GM18517 (cell line): ENCODE measurements at regions not wholly inside any gene's neighbourhood (a gene's known extent, or its start where the extent isn't known, plus 50 kb on each side); places are given as distances from the start of the nearest gene placed in this dataset.
"Not testable (repeated sequence)": the region's sequence is repeated elsewhere in the genome, so short reads cannot be mapped to it uniquely, and the experiment has no call there.

ENCODE experiments used
- ATAC-seq: cut with Tn5 transposase; IDR thresholded peaks from one replicate; pipeline ENCODE4 v1.9.1; 2021; ENCODE audit warnings: mild to moderate bottlenecking, moderate library complexity; ENCODE audit not compliant: unreplicated experiment

- no peak for ATAC-seq
Observed at GRCh38 chr1:213452501-213452900, 401.5 kb downstream of the RPS6KC1 start.

- no peak for ATAC-seq
Observed at GRCh38 chr1:213457186-213457585, 406.1 kb downstream of the RPS6KC1 start.

DNA sequence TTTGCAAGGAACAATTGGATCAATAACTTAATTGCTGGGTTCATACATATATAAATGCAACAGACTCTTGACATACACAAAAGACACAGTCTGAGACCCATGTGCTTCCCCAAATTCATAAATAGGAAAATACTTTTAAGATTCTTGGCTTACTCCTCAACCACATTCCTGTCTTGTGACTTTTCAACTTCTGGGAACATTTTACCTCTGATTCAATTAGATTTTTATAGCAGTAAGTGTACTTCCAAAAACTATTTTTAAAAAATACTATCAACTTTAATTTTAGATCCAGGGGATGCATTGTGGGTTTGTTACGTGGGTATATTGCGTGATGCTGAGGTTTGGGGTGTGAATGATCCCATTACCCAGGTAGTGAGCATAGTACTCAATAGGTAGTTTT, 406.7 kb downstream of the RPS6KC1 start:
- ATAC-seq: no peak

DNA sequence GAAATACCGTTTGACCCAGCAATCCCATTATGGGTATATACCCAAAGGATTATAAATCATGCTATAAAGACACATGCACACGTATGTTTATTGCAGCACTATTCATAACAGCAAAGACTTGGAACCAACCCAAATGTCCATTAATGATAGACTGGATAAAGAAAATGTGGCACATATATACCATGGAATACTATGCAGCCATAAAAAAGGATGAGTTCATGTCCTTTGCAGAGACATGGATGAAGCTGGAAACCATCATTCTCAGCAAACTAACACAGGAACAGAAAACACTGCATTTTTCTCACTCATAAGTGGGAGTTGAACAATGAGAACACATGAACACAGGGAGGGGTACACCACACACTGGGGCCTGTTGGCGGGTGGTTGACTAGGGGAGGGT, 411.3 kb downstream of the RPS6KC1 start:
- not testable (repeated sequence) for ATAC-seq

GRCh38 chr1:213464786-213465460, 413.9 kb downstream of the RPS6KC1 start:
- no peak for ATAC-seq

DNA sequence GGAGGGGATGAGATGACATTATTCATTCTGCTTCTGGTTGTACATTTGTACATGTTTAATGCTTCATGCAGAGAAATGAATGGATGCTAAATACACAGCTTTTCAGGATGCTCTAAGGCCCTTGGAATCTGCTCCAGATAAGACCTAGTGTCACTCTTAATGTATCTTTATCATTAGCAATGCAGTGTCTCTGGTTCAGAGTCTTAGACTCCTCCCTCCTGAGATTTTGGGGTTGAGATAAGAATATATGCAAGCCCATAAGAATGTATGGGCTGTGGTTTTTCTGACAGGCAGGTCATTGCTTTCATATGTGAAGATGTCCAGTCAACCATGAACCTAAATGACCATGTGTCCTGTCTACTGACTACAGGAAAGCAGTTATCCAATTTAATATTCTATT, 415.5 kb downstream of the RPS6KC1 start:
- ATAC-seq: no peak

DNA sequence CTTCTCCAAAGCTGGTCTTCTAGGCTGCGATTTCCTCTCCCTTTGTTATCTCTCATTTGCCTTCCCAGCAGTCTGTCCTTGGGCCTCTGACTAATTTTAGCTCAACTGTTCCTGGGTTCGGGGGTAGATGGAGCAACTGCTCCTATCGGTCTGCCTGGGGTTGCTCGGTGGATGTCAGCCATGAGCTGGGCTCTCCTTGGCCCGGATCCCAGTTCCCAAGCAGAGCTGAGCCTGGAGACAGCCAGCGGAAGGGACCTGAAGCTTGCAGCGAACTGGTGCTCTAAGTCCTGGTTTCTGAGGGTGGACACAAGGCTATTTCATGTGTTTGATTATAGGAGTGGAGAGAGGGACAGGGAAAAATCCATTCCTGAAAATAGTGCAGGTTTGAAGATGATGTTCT, 423.0 kb downstream of the RPS6KC1 start:
- ATAC-seq: no peak

- no peak for ATAC-seq
Observed at GRCh38 chr1:213481395-213481794, 430.4 kb downstream of the RPS6KC1 start.

DNA sequence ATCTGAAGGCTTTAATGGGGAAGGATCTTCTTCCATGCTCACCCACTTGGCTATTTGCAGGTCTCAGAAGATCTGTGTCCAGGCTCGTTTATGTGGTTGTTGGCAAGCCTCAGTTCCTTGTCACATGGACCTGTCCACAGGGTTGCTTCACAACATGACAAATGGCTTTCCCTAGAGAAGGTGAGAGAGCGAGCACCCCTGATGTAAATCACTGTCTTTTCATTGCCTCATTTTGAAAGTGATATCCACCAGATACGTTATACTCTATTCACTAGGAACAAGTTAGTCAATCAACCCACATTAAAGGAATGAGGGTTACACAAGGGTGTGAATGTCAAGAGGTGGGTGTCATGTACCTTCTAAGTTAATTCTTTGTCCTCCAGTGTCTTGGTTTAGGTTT, 433.3 kb downstream of the RPS6KC1 start:
- no peak for ATAC-seq

- ATAC-seq: no peak
Observed at GRCh38 chr1:213484758-213485157, 433.7 kb downstream of the RPS6KC1 start.

- ATAC-seq: no peak
Observed at GRCh38 chr1:213486488-213486887, 435.4 kb downstream of the RPS6KC1 start.

DNA sequence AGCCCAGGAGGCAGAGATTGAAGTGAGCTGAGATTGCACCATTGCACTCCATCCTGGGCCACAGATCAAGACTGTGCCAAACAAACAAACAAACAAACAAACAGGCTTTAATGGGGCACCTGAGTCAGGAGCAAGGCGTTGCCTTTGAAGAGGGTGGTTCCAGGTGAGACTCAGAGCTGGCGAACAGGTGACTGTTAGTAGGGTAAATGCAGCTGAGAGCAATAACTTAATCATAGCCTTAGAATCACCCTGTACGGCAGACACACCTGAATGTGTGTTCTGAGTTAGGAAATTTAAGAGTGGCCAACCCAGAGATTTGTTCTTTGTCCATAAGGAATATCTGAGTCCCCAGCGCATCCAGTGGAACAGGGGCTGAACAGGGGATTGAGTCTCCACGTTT, 440.4 kb downstream of the RPS6KC1 start:
- no peak for ATAC-seq

DNA sequence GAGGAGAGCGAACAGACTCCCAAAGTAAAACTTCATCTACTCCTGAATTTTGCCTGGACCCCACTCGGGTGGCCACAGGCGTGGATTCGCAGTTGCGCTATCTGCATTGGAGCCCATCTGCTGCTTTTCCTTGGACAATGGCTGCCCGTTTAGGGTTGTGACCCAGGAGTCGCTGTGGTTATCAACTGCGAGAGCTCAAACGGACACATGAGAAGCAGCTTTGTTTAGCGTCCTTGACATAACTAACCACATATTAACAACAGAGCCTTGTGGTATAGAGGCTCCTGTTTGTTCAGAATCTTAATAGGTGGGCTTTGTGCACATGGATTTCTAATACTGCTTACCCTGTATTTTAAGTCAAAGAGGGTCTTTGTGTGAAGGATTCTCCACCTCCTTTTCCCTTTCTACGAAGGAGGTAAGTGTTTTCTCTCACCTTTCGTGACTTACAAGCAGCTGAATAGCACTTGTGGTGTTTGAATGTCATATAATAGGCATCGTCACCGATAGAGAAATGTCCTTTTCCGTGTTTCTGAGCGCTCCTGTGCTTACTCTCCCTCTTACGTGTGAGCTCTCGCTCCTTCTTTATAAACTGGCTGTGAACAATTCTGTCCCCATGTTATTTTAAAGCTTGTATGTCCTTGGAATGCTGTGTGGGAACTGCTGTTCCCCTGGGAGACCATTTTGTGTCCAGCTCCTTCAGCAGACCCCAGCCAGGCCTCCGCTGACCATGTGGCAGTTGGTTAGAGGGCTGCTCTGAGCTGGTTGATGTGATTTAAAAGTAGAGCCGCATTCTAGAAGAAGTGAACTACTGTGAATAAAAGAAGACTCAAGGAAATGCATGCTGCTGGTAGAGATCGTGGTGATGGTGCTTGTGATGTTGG, 441.4 kb downstream of the RPS6KC1 start:
- ATAC-seq: no peak

- no peak for ATAC-seq
Observed at GRCh38 chr1:213499444-213499843, 448.4 kb downstream of the RPS6KC1 start.

GRCh38 chr1:213507472-213508223, 456.6 kb downstream of the RPS6KC1 start:
- no peak for ATAC-seq

- no peak for ATAC-seq
Observed at GRCh38 chr1:213511173-213511572, 460.1 kb downstream of the RPS6KC1 start.

- ATAC-seq: no peak
Observed at GRCh38 chr1:213512316-213512715, 461.3 kb downstream of the RPS6KC1 start.

GRCh38 chr1:213513006-213513405, 462.0 kb downstream of the RPS6KC1 start:
- no peak for ATAC-seq

GRCh38 chr1:213514408-213515179, 463.6 kb downstream of the RPS6KC1 start:
- ATAC-seq: not testable (repeated sequence)

GRCh38 chr1:213519098-213519497, 468.1 kb downstream of the RPS6KC1 start:
- no peak for ATAC-seq

DNA sequence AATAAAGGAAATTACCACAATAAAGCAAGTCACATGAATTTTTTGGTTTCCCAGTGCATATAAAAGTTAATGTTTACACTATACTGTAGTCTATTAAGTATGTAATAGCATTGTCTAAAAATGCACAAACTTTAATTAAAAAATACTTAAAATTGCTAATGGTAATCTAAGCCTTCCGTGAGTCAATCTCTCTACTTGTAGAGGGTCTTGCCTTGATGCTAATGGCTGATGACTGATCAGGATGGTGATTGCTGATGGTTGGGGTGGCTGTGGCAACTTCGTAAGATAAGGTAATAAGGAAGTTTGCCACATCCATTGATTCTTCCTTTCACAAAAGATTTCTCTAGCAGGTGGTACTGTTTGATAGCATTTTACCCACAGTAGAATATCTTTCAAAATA, 466.6 kb upstream of the PROX1 start:
- no peak for ATAC-seq
